Stimulated activated CD8-positive, alpha-beta memory T cell treated with anti-CD3 and anti-CD28 coated beads, Interleukin-4, amount 100 ng/mL, for 48 hours (primary cell): ENCODE measurements at regions not wholly inside any gene's neighbourhood (a gene's known extent, or its start where the extent isn't known, plus 50 kb on each side); places are given as distances from the start of the nearest gene placed in this dataset.

ENCODE experiments used
- DNase-seq: peaks from one replicate; pipeline ENCODE4 v3.0.0-alpha.2; 2020

- no peak for DNase-seq
Observed at GRCh38 chr3:69567023-69567709, 172.1 kb upstream of the MITF start.

GRCh38 chr3:69566275-69566674 is 173.0 kb upstream of the MITF start:
- DNase-seq, result no peak

- DNase-seq, result no peak
Observed at GRCh38 chr3:69565316-69565715, 173.9 kb upstream of the MITF start.

GRCh38 chr3:69563981-69564380 is 175.3 kb upstream of the MITF start:
- no peak for DNase-seq

GRCh38 chr3:69563151-69563550 is 176.1 kb upstream of the MITF start:
- DNase-seq, result no peak

GRCh38 chr3:69562020-69562419 is 176.1 kb upstream of the FRMD4B start:
- no peak for DNase-seq

- no peak for DNase-seq
Observed at GRCh38 chr3:69560818-69561217, 174.9 kb upstream of the FRMD4B start.

- DNase-seq, result no peak
Observed at GRCh38 chr3:69560116-69560515, 174.2 kb upstream of the FRMD4B start.

- no peak for DNase-seq
Observed at GRCh38 chr3:69558912-69559311, 173.0 kb upstream of the FRMD4B start.

GRCh38 chr3:69554576-69554975 is 168.7 kb upstream of the FRMD4B start:
- no peak for DNase-seq

GRCh38 chr3:69553888-69554287 is 168.0 kb upstream of the FRMD4B start:
- no peak for DNase-seq

- DNase-seq, result no peak
Observed at GRCh38 chr3:69547461-69547880, 161.6 kb upstream of the FRMD4B start.

- DNase-seq, result no peak
Observed at GRCh38 chr3:69542805-69543429, 157.0 kb upstream of the FRMD4B start.

- no peak for DNase-seq
Observed at GRCh38 chr3:69542089-69542804, 156.4 kb upstream of the FRMD4B start.

GRCh38 chr3:69541711-69542088 is 155.8 kb upstream of the FRMD4B start:
- DNase-seq, result no peak

- DNase-seq, result no peak
Observed at GRCh38 chr3:69540706-69541581, 155.1 kb upstream of the FRMD4B start.

GRCh38 chr3:69539134-69539533 is 153.2 kb upstream of the FRMD4B start:
- no peak for DNase-seq

- DNase-seq, result no peak
Observed at GRCh38 chr3:69538281-69538680, 152.4 kb upstream of the FRMD4B start.

GRCh38 chr3:69536306-69537020 is 150.6 kb upstream of the FRMD4B start:
- DNase-seq, result no peak

GRCh38 chr3:69535613-69536012 is 149.7 kb upstream of the FRMD4B start:
- DNase-seq, result no peak

GRCh38 chr3:69532547-69533224 is 146.8 kb upstream of the FRMD4B start:
- DNase-seq, result no peak
